ENCODE measurements at regions not wholly inside any gene's neighbourhood (a gene's known extent, or its start where the extent isn't known, plus 50 kb on each side); places are given as distances from the start of the nearest gene placed in this dataset.

GRCh38 chr3:21292971-21293370 is 458.0 kb downstream of the ZNF385D start (continued):
- TF ChIP-seq KLF16 (tag by site-specific recombination; IDR thresholded peaks at IDR 0.05) (no peak), ZNF701 (tag by site-specific recombination; IDR thresholded peaks at IDR 0.05) (no peak)

DNA sequence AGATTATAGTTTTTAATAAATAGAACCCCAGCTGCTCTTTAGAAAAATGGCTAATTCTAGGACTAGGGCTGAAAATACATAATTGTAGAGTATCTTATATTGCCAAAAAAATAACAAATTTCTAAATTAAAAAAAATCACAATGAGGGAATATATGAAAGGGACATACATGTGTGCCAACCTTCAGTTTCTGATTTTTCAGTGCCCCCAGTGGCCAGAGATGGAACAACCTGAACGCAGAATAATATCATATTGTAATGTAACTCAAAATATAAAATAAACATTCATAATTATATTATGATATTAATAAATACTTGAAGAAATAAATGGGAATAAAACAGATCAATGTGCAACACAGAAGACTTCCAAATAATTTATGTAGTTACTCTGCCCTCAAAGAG is 460.5 kb downstream of the ZNF385D start:
- H3K9me3 ChIP-seq (ENCODE audit: control insufficient read depth, insufficient read depth, low read depth, low read length): no peaks in the 10 kb centered on the region
- no peaks in the 10 kb centered on the region for H3K36me3 ChIP-seq (ENCODE audit: control insufficient read depth in 2 of 2, insufficient read depth in 1 of 2, low read length in 2 of 2)
- CTCF ChIA-PET: interaction anchor here (0.7 kb wide), 2 partner anchors 29 to 866 kb away, joined by 4 to 5 read pairs; no protein-coding TSS in a partner anchor
- H3K4me3 ChIP-seq (ENCODE audit: low read depth, low read length): no peak overlapping the region
- H3K4me1 ChIP-seq (ENCODE audit: control insufficient read depth, insufficient read depth, low read length): no peaks in the 10 kb centered on the region
- no peak overlapping the region for H3K27ac ChIP-seq (ENCODE audit: extremely low read depth, low read depth, low read length)
- TF ChIP-seq PBX3 (CRISPR knock-in tag; IDR thresholded peaks at IDR 0.05) (no peak), ZNF433 (tag by site-specific recombination; IDR thresholded peaks at IDR 0.05; ENCODE audit: low read depth) (no peak), YY1 (tag by site-specific recombination; IDR thresholded peaks at IDR 0.05) (no peak), ZNF302 (tag by site-specific recombination; IDR thresholded peaks at IDR 0.05; ENCODE audit: low read depth) (no peak), KLF7 (tag by site-specific recombination; IDR thresholded peaks at IDR 0.05; ENCODE audit: borderline replicate concordance) (no peak), ZNF549 (tag by site-specific recombination; IDR thresholded peaks at IDR 0.05) (no peak), ZNF580 (tag by site-specific recombination; IDR thresholded peaks at IDR 0.05) (no peak), ZNF837 (tag by site-specific recombination; IDR thresholded peaks at IDR 0.05) (no peak), KLF10 (tag by site-specific recombination; IDR thresholded peaks at IDR 0.05) (no peak), ZNF449 (tag by site-specific recombination; IDR thresholded peaks at IDR 0.05) (no peak), KLF1 (tag by site-specific recombination; IDR thresholded peaks at IDR 0.05) (no peak)
- TF ChIP-seq, protein P1, sequence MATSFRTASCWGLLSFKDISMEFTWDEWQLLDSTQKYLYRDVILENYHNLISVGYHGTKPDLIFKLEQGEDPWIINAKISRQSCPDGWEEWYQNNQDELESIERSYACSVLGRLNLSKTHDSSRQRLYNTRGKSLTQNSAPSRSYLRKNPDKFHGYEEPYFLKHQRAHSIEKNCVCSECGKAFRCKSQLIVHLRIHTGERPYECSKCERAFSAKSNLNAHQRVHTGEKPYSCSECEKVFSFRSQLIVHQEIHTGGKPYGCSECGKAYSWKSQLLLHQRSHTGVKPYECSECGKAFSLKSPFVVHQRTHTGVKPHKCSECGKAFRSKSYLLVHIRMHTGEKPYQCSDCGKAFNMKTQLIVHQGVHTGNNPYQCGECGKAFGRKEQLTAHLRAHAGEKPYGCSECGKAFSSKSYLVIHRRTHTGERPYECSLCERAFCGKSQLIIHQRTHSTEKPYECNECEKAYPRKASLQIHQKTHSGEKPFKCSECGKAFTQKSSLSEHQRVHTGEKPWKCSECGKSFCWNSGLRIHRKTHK (tag by site-specific recombination; IDR thresholded peaks at IDR 0.05): no peak
- POLR2A ChIA-PET: no interaction called here

DNA sequence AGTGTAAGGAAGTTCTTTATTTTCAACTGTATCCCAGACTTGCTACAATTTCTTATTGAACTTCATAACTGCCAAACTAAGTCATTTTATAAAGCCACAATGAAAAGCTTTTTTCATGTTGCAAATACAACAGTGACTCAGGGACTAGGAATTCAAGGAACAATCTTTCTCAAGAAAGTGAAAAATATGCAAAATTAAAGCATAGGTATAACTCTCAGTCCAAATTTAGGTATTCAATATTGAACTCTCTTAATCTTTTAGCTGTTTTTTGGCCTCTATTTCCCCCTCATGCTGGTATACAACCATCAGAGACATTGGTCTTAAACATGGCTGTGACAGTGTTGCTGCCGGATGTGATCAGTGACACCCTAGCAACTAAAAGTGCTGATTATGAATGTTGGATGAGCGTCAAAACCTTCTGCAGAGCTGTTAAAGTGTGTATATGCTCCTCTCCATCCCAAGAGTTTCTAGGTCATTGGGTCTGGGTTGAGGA is 476.9 kb downstream of the ZNF385D start:
- TF ChIP-seq SP3 (tag by site-specific recombination; IDR thresholded peaks at IDR 0.05) (no peak), KLF9 (tag by site-specific recombination; IDR thresholded peaks at IDR 0.05; ENCODE audit: low read depth) (no peak), ZNF621 (tag by site-specific recombination; IDR thresholded peaks at IDR 0.05) (no peak), ZNF544 (tag by site-specific recombination; IDR thresholded peaks at IDR 0.05) (no peak), KLF8 (tag by site-specific recombination; IDR thresholded peaks at IDR 0.05) (no peak), KLF1 (tag by site-specific recombination; IDR thresholded peaks at IDR 0.05) (no peak), OSR2 (tag by site-specific recombination; IDR thresholded peaks at IDR 0.05) (no peak)
- TF ChIP-seq, protein P2, sequence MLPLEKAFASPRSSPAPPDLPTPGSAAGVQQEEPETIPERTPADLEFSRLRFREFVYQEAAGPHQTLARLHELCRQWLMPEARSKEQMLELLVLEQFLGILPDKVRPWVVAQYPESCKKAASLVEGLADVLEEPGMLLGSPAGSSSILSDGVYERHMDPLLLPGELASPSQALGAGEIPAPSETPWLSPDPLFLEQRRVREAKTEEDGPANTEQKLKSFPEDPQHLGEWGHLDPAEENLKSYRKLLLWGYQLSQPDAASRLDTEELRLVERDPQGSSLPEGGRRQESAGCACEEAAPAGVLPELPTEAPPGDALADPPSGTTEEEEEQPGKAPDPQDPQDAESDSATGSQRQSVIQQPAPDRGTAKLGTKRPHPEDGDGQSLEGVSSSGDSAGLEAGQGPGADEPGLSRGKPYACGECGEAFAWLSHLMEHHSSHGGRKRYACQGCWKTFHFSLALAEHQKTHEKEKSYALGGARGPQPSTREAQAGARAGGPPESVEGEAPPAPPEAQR (tag by site-specific recombination; IDR thresholded peaks at IDR 0.05): no peak

More for the DNA sequence above, 476.9 kb downstream of the ZNF385D start:
- CTCF ChIA-PET: no interaction called here
- H3K9me3 ChIP-seq (ENCODE audit: control insufficient read depth, insufficient read depth, low read depth, low read length): no peaks in the 10 kb centered on the region
- no peak overlapping the region for H3K4me3 ChIP-seq (ENCODE audit: low read depth, low read length)
- H3K4me1 ChIP-seq (ENCODE audit: control insufficient read depth, insufficient read depth, low read length): no peaks in the 10 kb centered on the region
- H3K27ac ChIP-seq (ENCODE audit: extremely low read depth, low read depth, low read length): no peak overlapping the region
- H3K36me3 ChIP-seq (ENCODE audit: control insufficient read depth in 2 of 2, insufficient read depth in 1 of 2, low read length in 2 of 2): no peaks in the 10 kb centered on the region
- POLR2A ChIA-PET: no interaction called here
